Hepatocyte (in vitro differentiated cells): ENCODE measurements at regions not wholly inside any gene's neighbourhood (a gene's known extent, or its start where the extent isn't known, plus 50 kb on each side); places are given as distances from the start of the nearest gene placed in this dataset.

Experiments used
- EZH2 ChIP-seq: fragments of 200-600 bp; sonication (generic); IDR thresholded peaks from 2 replicates; pipeline ENCODE4 v1.6.1; 2016; ENCODE audit warnings: antibody characterized with exemption, mild to moderate bottlenecking, borderline replicate concordance
- EZH2phosphoT487 ChIP-seq: fragments of 200-600 bp; sonication (generic); IDR thresholded peaks from one replicate; pipeline ENCODE4 v1.6.1; 2018; ENCODE audit warnings: antibody characterized with exemption, mild to moderate bottlenecking, low read depth, moderate library complexity; ENCODE audit not compliant: unreplicated experiment, severe bottlenecking
- TF ChIP-seq, protein P1 (sequence below): fragments of 200-600 bp; sonication (generic); IDR thresholded peaks from 2 replicates; pipeline ENCODE4 v1.5.1; 2016; ENCODE audit warnings: antibody characterized with exemption, mild to moderate bottlenecking; ENCODE audit not compliant: poor library complexity

DNA sequence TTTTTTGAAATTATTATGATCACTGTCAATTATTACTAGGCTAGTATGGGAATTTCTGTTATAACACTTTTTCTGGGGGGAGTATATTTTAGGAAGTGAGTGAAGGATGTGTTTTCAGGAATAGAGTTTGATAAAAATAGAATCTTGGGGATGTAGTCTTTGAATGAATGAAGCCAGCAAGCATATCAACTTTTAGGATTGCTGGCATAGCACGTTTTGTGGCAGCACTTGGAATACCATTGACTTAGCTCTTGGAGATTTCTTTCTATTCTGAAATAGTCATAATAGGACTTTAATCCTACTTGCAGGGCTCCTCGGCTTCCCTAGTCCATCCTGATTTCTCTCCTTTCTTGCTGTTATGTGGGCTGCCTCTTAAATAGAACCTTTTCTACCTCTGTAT lies 141.6 kb downstream of the DACT1 start:
- TF ChIP-seq, protein P1, sequence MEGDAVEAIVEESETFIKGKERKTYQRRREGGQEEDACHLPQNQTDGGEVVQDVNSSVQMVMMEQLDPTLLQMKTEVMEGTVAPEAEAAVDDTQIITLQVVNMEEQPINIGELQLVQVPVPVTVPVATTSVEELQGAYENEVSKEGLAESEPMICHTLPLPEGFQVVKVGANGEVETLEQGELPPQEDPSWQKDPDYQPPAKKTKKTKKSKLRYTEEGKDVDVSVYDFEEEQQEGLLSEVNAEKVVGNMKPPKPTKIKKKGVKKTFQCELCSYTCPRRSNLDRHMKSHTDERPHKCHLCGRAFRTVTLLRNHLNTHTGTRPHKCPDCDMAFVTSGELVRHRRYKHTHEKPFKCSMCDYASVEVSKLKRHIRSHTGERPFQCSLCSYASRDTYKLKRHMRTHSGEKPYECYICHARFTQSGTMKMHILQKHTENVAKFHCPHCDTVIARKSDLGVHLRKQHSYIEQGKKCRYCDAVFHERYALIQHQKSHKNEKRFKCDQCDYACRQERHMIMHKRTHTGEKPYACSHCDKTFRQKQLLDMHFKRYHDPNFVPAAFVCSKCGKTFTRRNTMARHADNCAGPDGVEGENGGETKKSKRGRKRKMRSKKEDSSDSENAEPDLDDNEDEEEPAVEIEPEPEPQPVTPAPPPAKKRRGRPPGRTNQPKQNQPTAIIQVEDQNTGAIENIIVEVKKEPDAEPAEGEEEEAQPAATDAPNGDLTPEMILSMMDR, result no peak
- TF ChIP-seq EZH2 (no peak), EZH2phosphoT487 (no peak)
